Thyroid gland (tissue), 4 donors: ENCODE measurements at regions not wholly inside any gene's neighbourhood (a gene's known extent, or its start where the extent isn't known, plus 50 kb on each side); places are given as distances from the start of the nearest gene placed in this dataset.

ENCODE experiments used
- DNase-seq, 2 donors: peaks; one replicate each; pipeline ENCODE4 v3.0.0-alpha.2; 2019
- H3K27ac ChIP-seq, 3 donors: fragments of 200-600 bp; sonication (generic); 1 replicate in 2 of 3; 2 replicates in 1 of 3; pipeline ENCODE4 v1.5.1; 2016 to 2019; ENCODE audit warnings: mild to moderate bottlenecking in 1 of 3, moderate library complexity in 1 of 3
- H3K27me3 ChIP-seq: fragments of 200-600 bp; sonication (generic); one replicate; pipeline ENCODE4 v1.5.1; 2019
- H3K36me3 ChIP-seq, 2 donors: fragments of 200-600 bp; sonication (generic); one replicate each; pipeline ENCODE4 v1.5.1; 2016 to 2019
- H3K4me1 ChIP-seq, 2 donors: fragments of 200-600 bp; sonication (generic); one replicate each; pipeline ENCODE4 v1.5.1; 2017 to 2019
- H3K4me3 ChIP-seq, 3 donors: fragments of 200-600 bp; sonication (generic); replicated peaks in 1 of 3; 1 replicate in 2 of 3; 2 replicates in 1 of 3; pipeline ENCODE4 v1.5.1; 2016; ENCODE audit warnings: mild to moderate bottlenecking in 1 of 3
- H3K9me3 ChIP-seq: fragments of 200-600 bp; sonication (generic); one replicate; pipeline ENCODE4 v1.5.1; 2017
- CTCF ChIP-seq, 6 experiments: fragments of 200-600 bp in 3 of 6; fragments of 450-650 bp in 3 of 6; sonication (generic) in 3 of 6; IDR thresholded peaks; one replicate each; pipeline ENCODE4 v1.5.1; 2016 to 2019; ENCODE audit warnings: antibody characterized with exemption in 6 of 6, mild to moderate bottlenecking in 2 of 6, inconsistent platforms in 1 of 6, moderate library complexity in 1 of 6
- POLR2A ChIP-seq, 2 donors: fragments of 450-650 bp; IDR thresholded peaks; one replicate each; pipeline ENCODE4 v1.6.1; 2017; ENCODE audit warnings: antibody characterized with exemption in 2 of 2, mild to moderate bottlenecking in 2 of 2, moderate library complexity in 1 of 2
- WGBS, 2 donors: methylation state at CpG; one replicate each; pipeline ENCODE4 v1.1.5; 2017; 5-methylcytosine and 5-hydroxymethylcytosine counted together
- intact Hi-C: fragments of 100-400 bp; cut with DNase I; formaldehyde crosslinking; loops from one replicate; pipeline ENCODE4 v1.15.1; 2023

DNA sequence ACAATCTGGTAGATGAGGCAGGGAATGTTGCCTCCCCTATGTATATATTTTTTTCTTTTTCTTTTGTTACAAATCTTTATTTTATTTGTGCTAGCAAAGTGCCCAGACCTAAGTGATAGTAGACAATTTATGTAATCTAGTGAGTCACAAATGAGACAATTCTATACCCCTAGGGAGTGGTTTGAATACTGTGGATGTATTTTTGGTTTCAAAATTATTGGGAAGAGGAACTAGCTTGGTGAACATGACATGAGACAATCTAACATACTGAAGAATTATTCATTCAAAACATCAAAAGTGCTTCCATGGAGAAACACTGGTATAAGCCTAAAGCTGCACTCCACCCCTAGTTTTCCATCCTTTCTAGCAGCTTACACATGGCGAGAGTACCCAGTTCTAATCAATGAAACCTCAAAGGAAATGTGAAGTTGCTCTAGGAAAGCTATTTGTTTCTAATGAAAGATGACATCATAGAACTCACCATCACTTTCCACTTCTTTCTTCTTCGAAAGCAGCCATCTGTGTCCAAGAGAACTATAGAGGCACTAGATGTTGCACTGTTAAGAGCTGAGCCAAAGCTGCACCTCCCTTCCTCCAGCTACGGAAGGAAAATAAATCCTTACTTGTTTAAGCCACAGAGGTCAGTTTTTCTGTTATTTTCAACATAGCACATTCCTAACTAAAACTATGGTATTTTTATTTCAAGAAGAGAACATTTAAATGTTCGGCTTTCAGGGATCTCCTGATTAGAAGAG, 764.6 kb downstream of the LTN1 start:
- no peaks in the 10 kb centered on the region for H3K27me3 ChIP-seq
- peaks cover 0 to 4% of the 10 kb centered on the region in 2 donors for H3K4me1 ChIP-seq
- WGBS, 2 donors = 41 to 47% methylated on average over 4 of the region's 4 CpGs
- H3K4me3 ChIP-seq = no peak overlapping the region
- intact Hi-C loops = no loop called here
- H3K9me3 ChIP-seq = no peaks in the 10 kb centered on the region
- H3K36me3 ChIP-seq = no peaks in the 10 kb centered on the region
- no peak for TF ChIP-seq POLR2A (IDR thresholded peaks at IDR 0.05)
- DNase-seq = peak in 1 of 2 donors; percentile 4
- no peak overlapping the region for H3K27ac ChIP-seq

DNA sequence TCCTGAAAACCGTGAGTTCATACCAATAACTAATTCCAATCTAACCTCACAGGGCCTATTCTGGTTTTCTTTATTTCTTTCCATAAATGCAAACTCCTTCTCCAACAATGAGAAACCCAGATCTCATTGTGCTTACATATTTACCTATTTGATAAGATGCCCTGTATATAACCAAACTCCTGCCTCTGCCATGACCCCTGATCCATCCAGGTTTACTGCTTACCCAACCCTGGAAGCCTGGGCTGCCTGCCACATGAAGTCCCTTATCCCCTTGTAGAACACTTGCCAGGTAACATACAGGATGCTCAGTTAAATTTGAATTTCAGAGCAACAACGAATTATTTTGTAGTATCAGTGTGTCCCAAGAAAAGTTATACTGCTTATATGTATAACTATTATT, 766.1 kb downstream of the LTN1 start:
- DNase-seq = no peak
- Histone ChIP-seq H3K36me3 (no peaks in the 10 kb centered on the region), H3K27me3 (no peaks in the 10 kb centered on the region), H3K27ac (no peak overlapping the region), H3K4me3 (no peak overlapping the region), H3K9me3 (no peaks in the 10 kb centered on the region), H3K4me1 (peaks cover 0 to 4% of the 10 kb centered on the region in 2 donors)
- TF ChIP-seq CTCF (IDR thresholded peaks at IDR 0.05) (no peak), POLR2A (IDR thresholded peaks at IDR 0.05) (no peak)
- WGBS, 2 donors = 91 to 97% methylated on average over 2 of the region's 2 CpGs
- intact Hi-C loops = no loop called here

DNA sequence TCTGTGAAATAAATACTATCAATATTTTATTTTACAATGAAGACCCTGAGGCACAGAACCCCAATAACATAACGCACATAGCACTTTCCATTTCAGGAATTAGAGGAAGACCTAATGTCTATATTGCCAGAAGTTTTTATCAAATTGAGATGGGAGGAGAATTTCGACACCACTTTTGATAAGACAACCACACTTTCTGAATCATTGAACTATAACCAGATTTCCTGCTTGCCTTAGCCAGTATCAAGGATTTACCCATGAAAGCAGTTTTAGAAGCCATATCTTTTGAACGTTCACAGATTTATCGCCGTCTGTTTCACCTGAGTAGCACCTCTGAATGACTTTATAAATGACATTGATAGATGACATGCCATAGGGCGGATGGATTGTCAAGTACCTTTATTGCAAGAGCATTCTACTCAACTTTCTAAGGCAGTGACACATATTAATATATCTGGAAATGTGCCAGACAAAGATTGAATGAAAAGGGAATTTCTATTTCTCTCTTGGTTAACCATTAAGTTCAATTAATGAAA, 768.4 kb downstream of the LTN1 start:
- Histone ChIP-seq H3K36me3 (no peaks in the 10 kb centered on the region), H3K4me1 (peaks cover 0 to 4% of the 10 kb centered on the region in 2 donors), H3K27me3 (no peaks in the 10 kb centered on the region), H3K9me3 (no peaks in the 10 kb centered on the region), H3K4me3 (no peak overlapping the region), H3K27ac (no peak overlapping the region)
- no peak for DNase-seq
- 86 to 89% methylated on average over 6 of the region's 6 CpGs for WGBS, 2 donors
- TF ChIP-seq POLR2A (IDR thresholded peaks at IDR 0.05) = no peak
- no peak for TF ChIP-seq CTCF (IDR thresholded peaks at IDR 0.05)
- intact Hi-C loops = no loop called here

GRCh38 chr21:28221984-28222383, 770.7 kb downstream of the LTN1 start:
- WGBS, 2 donors = 89 to 92% methylated on average over 1 of the region's 1 CpG
- TF ChIP-seq CTCF (IDR thresholded peaks at IDR 0.05) (no peak), POLR2A (IDR thresholded peaks at IDR 0.05) (no peak)
- H3K27me3 ChIP-seq = no peaks in the 10 kb centered on the region
- H3K27ac ChIP-seq = no peak overlapping the region
- H3K4me3 ChIP-seq = no peak overlapping the region
- no peaks in the 10 kb centered on the region for H3K9me3 ChIP-seq
- intact Hi-C loops = no loop called here
- no peak for DNase-seq
- no peaks in the 10 kb centered on the region for H3K36me3 ChIP-seq
- no peaks in the 10 kb centered on the region for H3K4me1 ChIP-seq

DNA sequence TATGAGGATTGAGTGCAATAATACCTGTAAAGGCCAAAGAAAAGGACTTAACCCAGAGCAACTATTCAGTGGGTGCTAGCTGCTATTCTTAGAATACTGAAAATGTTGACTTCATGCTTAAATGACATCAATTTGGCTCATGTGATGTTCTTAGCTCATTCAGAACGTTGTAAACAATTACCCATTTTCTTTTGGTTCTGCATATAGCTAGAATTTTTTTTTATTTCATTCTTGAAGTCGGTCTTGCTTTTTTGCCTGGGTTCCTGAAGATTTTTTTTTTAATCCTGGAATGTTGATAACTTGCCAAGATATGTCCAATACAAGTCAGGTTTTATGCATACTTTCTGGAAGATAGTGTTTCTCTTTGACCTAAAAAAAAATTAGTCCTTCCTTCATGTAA, 772.0 kb downstream of the LTN1 start:
- no peaks in the 10 kb centered on the region for H3K4me1 ChIP-seq
- H3K36me3 ChIP-seq = no peaks in the 10 kb centered on the region
- 53 to 55% methylated on average over 2 of the region's 2 CpGs for WGBS, 2 donors
- no peak overlapping the region for H3K4me3 ChIP-seq
- DNase-seq = no peak
- intact Hi-C loops = no loop called here
- no peak overlapping the region for H3K27ac ChIP-seq
- TF ChIP-seq CTCF (IDR thresholded peaks at IDR 0.05) (no peak), POLR2A (IDR thresholded peaks at IDR 0.05) (no peak)
- no peaks in the 10 kb centered on the region for H3K9me3 ChIP-seq
- no peaks in the 10 kb centered on the region for H3K27me3 ChIP-seq
